HL-60/S4 (cell line): ENCODE measurements at regions not wholly inside any gene's neighbourhood (a gene's known extent, or its start where the extent isn't known, plus 50 kb on each side); places are given as distances from the start of the nearest gene placed in this dataset.
"Not testable (repeated sequence)": the region's sequence is repeated elsewhere in the genome, so short reads cannot be mapped to it uniquely, and the experiment has no call there.

Experiments
- in situ Hi-C: fragments of 300-500 bp; cut with MboI; formaldehyde crosslinking; loops from 2 replicates; pipeline ENCODE4 v1.14.3; 2022; ENCODE audit warnings: low sequenced_read_pairs

DNA sequence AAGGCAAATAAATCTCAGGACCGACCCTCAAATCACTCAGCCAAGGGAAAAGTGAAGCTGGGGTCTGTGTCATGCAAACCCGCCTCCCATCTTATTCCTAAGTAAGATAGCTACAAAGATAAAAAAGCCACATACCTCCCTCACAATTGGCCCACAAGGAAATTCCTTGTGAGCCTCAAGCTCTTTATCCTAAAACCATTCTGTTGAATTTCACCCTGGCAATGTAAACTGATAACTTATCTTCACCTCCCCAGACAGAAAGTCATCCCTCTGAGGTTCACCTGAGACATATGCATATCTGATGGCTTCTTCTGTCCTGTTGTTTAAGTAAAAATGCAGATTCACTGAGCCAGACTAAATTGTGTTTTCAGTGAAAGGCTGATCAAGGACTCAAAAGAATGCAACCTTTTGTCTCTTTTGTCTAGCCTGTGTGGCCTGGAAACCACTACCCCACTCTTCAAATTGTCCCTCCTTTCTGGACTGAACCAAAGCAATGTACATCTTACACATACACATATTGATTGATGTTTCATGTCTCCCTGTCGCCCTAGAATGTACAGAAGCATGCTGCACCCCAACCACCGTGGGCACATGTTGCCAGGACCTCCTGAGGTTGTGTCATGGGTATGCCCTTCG lies 91.3 kb downstream of the MFAP3L start:
- in situ Hi-C loops, result no loop called here

DNA sequence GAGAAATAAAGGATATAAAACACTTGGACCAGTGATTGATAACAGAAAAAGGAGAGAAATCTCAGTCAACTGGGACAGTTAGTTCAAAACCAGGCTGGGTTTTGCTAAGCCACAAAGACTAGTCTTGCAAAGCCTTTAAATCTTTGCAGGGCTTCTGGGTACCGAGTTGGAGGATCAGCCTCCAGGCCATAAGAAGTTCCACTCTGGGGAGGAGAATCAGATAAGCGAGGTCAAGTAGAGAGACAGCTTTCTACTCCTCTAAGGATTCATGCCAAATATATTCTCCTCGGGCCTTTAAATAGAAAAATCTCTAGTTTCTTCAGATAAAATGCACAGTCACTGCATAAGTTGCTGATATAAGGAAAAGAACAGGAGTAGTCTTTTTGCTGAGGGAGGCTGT lies 92.7 kb downstream of the MFAP3L start:
- in situ Hi-C loops, result no loop called here

DNA sequence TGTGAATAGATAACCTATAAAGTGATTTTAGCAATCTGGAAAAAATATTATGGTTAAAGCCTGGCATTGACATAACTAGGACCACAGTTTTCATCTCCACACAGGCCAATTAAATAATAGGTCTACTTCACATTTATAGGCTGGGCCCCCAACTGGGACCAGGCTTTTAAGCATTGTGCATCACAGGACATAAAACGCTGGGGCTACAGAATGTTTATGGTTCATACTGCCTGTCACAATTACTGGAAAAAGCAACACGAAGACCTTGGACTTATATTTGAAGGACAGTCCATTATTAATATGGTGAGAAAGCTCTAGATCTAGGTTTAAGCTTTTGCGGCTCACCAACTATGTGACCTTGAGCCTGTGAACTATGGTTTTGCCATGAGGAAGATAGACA lies 94.2 kb downstream of the MFAP3L start:
- in situ Hi-C loops, result no loop called here

GRCh38 chr4:169930755-169931154 lies 95.4 kb downstream of the MFAP3L start:
- in situ Hi-C loops, result not testable (repeated sequence)

- in situ Hi-C loops, result no loop called here
These were observed 98.9 kb downstream of the MFAP3L start for GRCh38 chr4:169927280-169927679.

DNA sequence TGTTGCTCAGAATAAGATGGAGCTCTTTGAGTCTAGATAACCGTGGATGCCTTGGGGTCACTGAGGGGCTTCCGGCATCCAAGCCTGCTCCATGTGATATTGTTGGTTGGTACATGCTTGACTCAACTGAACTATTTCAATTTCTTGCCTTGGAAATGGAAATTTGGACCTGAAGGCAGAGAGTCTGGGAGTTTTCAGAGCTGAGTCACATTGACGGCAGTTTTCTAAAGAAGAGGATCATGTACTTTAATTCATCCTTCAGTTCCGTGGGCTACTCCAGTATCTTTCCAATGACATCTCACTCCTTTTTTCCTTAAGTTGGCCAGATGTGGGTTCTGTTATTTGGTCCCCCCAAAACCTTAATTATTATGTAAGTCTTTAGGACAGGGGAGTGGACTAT lies 100.5 kb downstream of the MFAP3L start:
- in situ Hi-C loops, result no loop called here

DNA sequence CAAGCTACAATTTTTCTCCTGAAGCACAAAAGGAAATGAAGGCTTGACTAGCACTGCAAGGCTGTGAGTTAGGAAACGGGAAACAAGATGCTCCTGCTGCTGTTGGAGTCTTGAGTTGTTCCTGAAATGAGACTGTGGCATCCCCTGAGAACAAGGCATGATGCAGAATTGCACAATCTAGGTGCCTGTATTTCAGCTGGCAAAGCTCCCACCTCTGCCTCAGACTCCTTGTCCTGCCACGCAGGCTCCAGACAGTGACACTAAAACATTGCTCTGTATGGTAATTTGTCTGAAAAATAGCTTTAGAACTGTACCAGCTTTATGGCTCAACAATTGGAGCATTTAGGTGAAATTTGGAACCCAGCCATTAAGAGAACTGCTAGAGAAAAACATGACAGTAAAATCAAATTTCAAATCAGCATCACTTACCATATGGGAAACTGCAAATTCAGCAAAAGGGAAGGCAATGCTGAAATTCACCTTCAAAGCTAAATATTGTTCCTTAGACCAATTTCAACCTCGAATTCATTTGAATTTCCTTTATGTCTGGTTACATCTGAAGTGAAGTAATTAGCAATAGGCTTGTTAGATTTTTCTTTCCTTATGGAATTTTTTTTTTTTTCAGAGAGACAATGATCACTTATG lies 103.4 kb downstream of the MFAP3L start:
- in situ Hi-C loops, result no loop called here

GRCh38 chr4:169921732-169922131 lies 104.5 kb downstream of the MFAP3L start:
- in situ Hi-C loops, result no loop called here

DNA sequence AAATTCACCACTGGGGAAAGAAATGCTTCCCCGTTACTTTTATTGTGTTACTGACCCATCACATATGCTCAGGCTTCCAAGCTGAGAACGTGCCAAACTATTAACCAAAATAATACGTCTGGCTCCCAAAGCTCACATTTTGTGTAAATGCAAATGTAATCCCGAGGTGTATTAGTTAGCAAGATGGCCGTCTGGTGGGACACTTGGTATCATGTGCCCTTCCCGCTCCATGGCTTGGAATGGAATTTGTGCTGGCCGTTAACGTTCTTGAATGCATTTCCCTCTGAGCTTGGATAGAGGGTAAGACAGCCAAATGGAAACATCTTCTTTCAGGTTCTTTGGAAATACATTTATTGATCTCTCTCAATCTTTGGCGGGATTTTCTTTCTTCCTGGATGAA lies 105.0 kb downstream of the MFAP3L start:
- in situ Hi-C loops, result no loop called here

GRCh38 chr4:169919194-169920124 lies 106.7 kb downstream of the MFAP3L start:
- in situ Hi-C loops, result not testable (repeated sequence)

GRCh38 chr4:169915545-169915944 lies 110.7 kb downstream of the MFAP3L start:
- in situ Hi-C loops, result no loop called here

DNA sequence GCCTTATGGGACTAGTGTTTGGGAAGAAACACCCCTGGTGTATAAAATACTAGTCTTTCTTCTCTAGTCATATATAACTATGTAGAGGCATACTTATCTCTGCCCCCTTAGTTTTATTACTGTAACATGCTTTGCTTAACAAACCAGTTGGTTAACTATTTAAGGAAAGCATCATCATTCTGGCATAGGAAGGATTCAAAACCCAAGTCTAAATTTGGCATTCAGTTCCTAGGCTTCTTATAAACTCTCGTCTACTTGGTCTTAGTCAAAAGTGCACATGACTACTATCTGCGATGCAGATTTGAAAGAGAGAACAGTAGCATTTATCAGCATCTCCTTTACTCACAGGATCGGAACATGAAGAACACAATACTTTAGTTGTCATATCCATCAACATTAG lies 111.3 kb downstream of the MFAP3L start:
- in situ Hi-C loops, result no loop called here

DNA sequence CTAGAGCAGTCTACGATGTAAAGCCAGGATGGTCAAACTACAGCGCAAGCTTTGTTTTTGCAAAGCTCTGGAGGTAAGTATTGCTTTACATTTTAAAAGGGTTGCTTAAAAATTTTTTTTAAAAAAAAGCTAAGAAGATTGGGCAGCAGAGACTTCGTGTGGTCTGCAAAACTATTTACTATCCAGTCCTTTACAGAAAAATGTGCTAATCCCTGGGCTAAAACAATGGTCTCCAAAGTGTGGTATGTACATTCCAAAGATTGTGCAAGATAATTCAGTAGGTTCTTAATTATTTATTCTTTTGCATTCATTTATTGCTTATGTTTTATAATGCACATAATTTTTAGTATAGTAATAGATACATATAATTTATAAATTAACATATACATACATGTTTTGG lies 113.2 kb downstream of the MFAP3L start:
- in situ Hi-C loops, result no loop called here

GRCh38 chr4:169909897-169910296 lies 116.3 kb downstream of the MFAP3L start:
- in situ Hi-C loops, result no loop called here

DNA sequence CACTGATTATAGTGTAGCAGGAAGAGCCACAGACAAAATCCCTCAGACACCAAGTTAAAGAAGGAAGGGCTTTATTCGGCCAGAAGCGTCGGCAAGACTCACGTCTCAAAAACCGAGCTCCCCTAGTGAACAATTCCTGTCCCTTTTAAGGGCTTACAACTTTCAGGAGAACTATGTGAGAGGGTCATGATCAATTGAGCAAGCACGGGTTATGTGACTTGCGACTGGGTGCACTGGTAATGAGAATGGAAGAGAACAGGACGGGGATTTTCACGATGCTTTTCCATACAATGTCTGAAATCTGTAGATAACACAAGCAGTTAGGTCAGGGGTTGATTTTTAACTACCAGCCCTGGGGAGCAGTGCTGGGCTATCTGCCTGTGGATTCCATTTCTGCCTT lies 116.7 kb downstream of the MFAP3L start:
- in situ Hi-C loops, result no loop called here

GRCh38 chr4:169907705-169908104 lies 118.5 kb downstream of the MFAP3L start:
- in situ Hi-C loops, result no loop called here

DNA sequence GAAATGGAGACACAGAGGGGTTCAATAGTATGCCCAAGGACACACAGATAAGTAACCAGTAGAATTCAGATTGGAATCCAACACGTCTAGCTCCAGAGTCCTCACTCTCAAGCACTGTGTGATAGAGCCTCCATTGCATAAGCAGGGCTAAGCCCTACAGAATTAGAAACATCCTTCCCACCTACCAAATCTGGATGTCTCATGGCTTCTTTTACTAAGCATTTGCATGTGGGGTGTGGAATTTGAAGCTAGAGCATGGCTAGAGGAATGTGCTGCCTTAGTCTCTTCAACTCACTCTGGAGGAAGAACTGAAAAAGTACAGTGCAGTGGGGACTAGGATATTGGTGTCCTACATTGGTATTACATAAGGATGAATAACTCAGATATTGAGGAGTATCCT lies 119.4 kb downstream of the MFAP3L start:
- in situ Hi-C loops, result no loop called here

DNA sequence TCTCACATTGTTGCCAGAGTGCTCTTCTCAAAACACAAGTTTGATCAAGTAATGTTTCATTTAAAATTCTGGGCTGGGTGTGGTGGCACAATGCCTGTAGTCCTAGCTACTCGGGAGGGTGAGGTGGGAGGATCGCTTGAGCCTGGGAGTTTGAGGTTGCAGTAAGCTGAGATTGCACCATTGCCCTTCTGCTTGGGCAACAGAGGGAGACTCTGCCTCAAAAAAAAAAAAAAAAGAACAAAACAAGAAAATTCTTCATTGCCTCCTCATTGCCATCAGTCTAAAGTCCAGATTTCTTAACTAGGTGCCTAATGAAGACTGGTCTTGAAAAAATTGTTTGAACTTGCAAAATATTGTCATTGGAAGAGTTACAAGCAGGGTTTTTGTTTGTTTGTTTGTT lies 120.1 kb downstream of the MFAP3L start:
- in situ Hi-C loops, result no loop called here

DNA sequence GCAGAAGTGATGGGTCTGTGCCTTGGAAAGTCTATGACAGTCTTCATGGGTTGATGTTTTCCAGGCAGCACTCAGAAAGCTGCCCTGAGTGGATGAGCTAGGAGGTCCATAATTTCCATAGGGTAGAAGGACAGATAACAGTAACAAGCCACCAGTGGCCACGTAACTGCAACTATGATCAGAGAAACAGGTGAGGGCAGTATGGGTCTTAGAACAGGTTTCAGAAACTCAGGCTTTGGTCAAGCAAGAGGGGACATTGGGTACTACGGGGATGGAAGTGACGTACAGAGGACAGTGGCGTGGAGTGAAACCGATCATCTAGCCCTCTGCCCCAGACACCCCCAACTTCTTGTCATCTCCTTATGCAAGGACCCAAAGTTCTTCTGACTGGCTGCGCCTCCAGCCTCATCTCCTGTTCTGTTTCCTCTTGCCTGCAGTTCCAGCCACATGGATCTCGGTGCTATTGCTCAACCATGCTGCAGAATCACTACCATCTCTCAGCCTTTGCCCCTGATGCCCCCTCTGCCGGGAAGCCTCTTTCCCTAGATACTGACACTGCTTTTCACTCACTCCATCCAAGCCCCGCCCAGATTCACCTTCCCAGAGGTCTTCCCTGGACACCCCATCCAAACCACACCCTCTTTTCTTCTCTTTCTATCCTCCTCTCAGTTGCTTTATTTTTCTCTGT lies 123.4 kb downstream of the MFAP3L start:
- in situ Hi-C loops, result no loop called here

GRCh38 chr4:169900241-169900845 lies 125.9 kb downstream of the MFAP3L start:
- in situ Hi-C loops, result no loop called here

DNA sequence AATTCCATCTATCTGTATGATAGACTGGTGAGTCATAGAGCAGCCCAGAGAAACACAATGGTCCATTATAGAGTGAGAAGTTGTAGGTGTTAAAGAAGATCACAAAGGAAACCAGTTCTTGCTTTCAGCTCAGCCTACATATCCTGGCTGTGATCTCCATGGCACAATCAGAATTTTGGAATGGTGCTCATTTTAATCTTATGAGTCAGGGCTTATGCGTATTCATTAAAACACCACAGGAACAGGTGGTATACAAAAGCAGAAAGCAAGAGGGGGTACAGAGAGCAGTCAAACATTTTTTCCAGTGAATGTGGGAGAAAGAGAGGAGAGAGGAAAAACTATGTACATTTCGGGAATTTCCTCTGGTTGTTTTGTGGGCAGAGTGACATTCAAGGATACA lies 126.9 kb downstream of the MFAP3L start:
- in situ Hi-C loops, result no loop called here
